ENCODE measurements at regions not wholly inside any gene's neighbourhood (a gene's known extent, or its start where the extent isn't known, plus 50 kb on each side); places are given as distances from the start of the nearest gene placed in this dataset.

GRCh38 chr1:104098837-104099236, 349.1 kb downstream of the AMY1C start:
- TF ChIP-seq EZH2 (IDR thresholded peaks at IDR 0.05; ENCODE audit: borderline replicate concordance, insufficient read depth, low read depth, low read length, poor library complexity, severe bottlenecking) (no peak), CTCF (IDR thresholded peaks at IDR 0.05) (no peak)
- Histone ChIP-seq H3K9me3 (ENCODE audit: control extremely low read depth in 1 of 3, control insufficient read depth in 2 of 3, insufficient read depth in 1 of 3, low read length in 2 of 3) (no peaks in the 10 kb centered on the region), H3K36me3 (replicated peaks in 1 of 2; ENCODE audit: control extremely low read depth in 1 of 2, control insufficient read depth in 1 of 2, extremely low read depth in 1 of 2, insufficient read depth in 2 of 2, low read length in 1 of 2) (no peaks in the 10 kb centered on the region), H3K9ac (ENCODE audit: low read length) (no peak overlapping the region), H3K4me2 (replicated peaks; ENCODE audit: low read depth, low read length, poor library complexity, severe bottlenecking) (no peak overlapping the region), H3K79me2 (ENCODE audit: control insufficient read depth, insufficient read depth, low read length) (no peaks in the 10 kb centered on the region), H3K27ac (ENCODE audit: low read length in 2 of 2) (no peak overlapping the region), H3K27me3 (replicated peaks in 1 of 4; ENCODE audit: control extremely low read depth in 1 of 4, control insufficient read depth in 3 of 4, insufficient read depth in 4 of 4, low read length in 3 of 4) (no peaks in the 10 kb centered on the region), H4K20me1 (ENCODE audit: control insufficient read depth, insufficient read depth, low read length, poor library complexity, severe bottlenecking) (no peaks in the 10 kb centered on the region), H2AFZ (ENCODE audit: insufficient read depth, low read depth, low read length, poor library complexity, severe bottlenecking) (no peak overlapping the region), H3K4me1 (ENCODE audit: control insufficient read depth in 2 of 2, insufficient read depth in 2 of 2, low read length in 2 of 2) (no peaks in the 10 kb centered on the region), H3K4me3 (ENCODE audit: control extremely low read depth in 1 of 5, extremely low read depth in 1 of 5, insufficient read depth in 1 of 5, low read depth in 2 of 5, low read length in 4 of 5) (no peak overlapping the region)
- H3K27ac Mint-ChIP-seq = no peak overlapping the region
- POLR2A ChIA-PET = no interaction called here
- intact Hi-C loops (cut with micrococcal nuclease) = no loop called here
- no peaks in the 10 kb centered on the region for H3K9me3 Mint-ChIP-seq (ENCODE audit: insufficient read depth)
- no peaks in the 10 kb centered on the region for H3K4me1 Mint-ChIP-seq
- H3K27me3 Mint-ChIP-seq = no peaks in the 10 kb centered on the region
- DNase-seq (no peak), ATAC-seq (ENCODE audit: low read depth) (no peak)
- CTCF ChIA-PET = no interaction called here
- no CpG with 5 or more reads among the region's 3 CpGs for WGBS (ENCODE audit: insufficient coverage)
- H3K4me3 Mint-ChIP-seq = no peak overlapping the region

GRCh38 chr1:104100115-104100514, 350.4 kb downstream of the AMY1C start:
- ChIA-PET CTCF (no interaction called here), POLR2A (no interaction called here)
- no peaks in the 10 kb centered on the region for H3K9me3 Mint-ChIP-seq (ENCODE audit: insufficient read depth)
- H3K4me1 Mint-ChIP-seq = no peaks in the 10 kb centered on the region
- H3K27ac Mint-ChIP-seq = no peak overlapping the region
- no peak for ATAC-seq (ENCODE audit: low read depth)
- no peak overlapping the region for H3K4me2 ChIP-seq (replicated peaks; ENCODE audit: low read depth, low read length, poor library complexity, severe bottlenecking)
- H4K20me1 ChIP-seq (ENCODE audit: control insufficient read depth, insufficient read depth, low read length, poor library complexity, severe bottlenecking) = no peaks in the 10 kb centered on the region
- H3K36me3 ChIP-seq (replicated peaks in 1 of 2; ENCODE audit: control extremely low read depth in 1 of 2, control insufficient read depth in 1 of 2, extremely low read depth in 1 of 2, insufficient read depth in 2 of 2, low read length in 1 of 2) = no peaks in the 10 kb centered on the region
- no peaks in the 10 kb centered on the region for H3K79me2 ChIP-seq (ENCODE audit: control insufficient read depth, insufficient read depth, low read length)
- no CpG with 5 or more reads among the region's 2 CpGs for WGBS (ENCODE audit: insufficient coverage)
- H3K9ac ChIP-seq (ENCODE audit: low read length) = no peak overlapping the region
- H3K9me3 ChIP-seq (ENCODE audit: control extremely low read depth in 1 of 3, control insufficient read depth in 2 of 3, insufficient read depth in 1 of 3, low read length in 2 of 3) = no peaks in the 10 kb centered on the region
- no peaks in the 10 kb centered on the region for H3K27me3 Mint-ChIP-seq
- H3K4me3 ChIP-seq (ENCODE audit: control extremely low read depth in 1 of 5, extremely low read depth in 1 of 5, insufficient read depth in 1 of 5, low read depth in 2 of 5, low read length in 4 of 5) = no peak overlapping the region
- DNase-seq = no peak
- H3K27me3 ChIP-seq (replicated peaks in 1 of 4; ENCODE audit: control extremely low read depth in 1 of 4, control insufficient read depth in 3 of 4, insufficient read depth in 4 of 4, low read length in 3 of 4) = no peaks in the 10 kb centered on the region
- no peaks in the 10 kb centered on the region for H3K4me1 ChIP-seq (ENCODE audit: control insufficient read depth in 2 of 2, insufficient read depth in 2 of 2, low read length in 2 of 2)
- intact Hi-C loops (cut with micrococcal nuclease) = no loop called here
- no peak overlapping the region for H2AFZ ChIP-seq (ENCODE audit: insufficient read depth, low read depth, low read length, poor library complexity, severe bottlenecking)
- no peak overlapping the region for H3K4me3 Mint-ChIP-seq
- no peak overlapping the region for H3K27ac ChIP-seq (ENCODE audit: low read length in 2 of 2)
- TF ChIP-seq CTCF (IDR thresholded peaks at IDR 0.05) = no peak
